ENCODE measurements at regions not wholly inside any gene's neighbourhood (a gene's known extent, or its start where the extent isn't known, plus 50 kb on each side); places are given as distances from the start of the nearest gene placed in this dataset.

DNA sequence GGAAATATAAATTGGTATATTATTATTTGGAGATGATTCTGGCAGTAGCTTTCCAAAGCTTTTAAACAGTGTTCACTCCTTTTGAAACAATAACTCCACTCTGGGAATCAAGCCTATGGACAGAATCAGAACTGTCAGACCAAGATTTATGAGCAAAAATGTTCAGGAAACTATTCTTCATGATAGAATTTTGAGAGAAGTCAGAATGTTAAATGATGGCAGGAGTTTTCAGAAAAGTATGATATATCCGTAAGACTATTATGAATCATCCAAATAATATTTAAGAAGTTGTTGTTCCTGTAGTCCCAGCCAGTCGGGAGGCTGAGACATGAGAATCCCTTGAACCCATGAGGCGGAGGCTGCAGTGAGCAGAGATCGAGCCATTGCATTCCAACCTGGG, 50.5 kb upstream of the ADGRG2 start:
- no peaks in the 10 kb centered on the region for H3K27me3 ChIP-seq (ENCODE audit: insufficient read depth, low read length)

GRCh38 chrX:19174401-19175025, 52.2 kb upstream of the ADGRG2 start:
- Histone ChIP-seq H3K36me3 (ENCODE audit: insufficient read depth, low read length) (no peaks in the 10 kb centered on the region), H3K27me3 (ENCODE audit: insufficient read depth, low read length) (no peaks in the 10 kb centered on the region), H3K79me2 (ENCODE audit: insufficient read depth, low read length) (no peaks in the 10 kb centered on the region), H3K4me3 (ENCODE audit: insufficient read depth, low read length) (no peak overlapping the region), H3K4me2 (ENCODE audit: insufficient read depth, low read length) (no peak overlapping the region), H4K20me1 (ENCODE audit: insufficient read depth, low read length) (no peaks in the 10 kb centered on the region), H3K9me3 (ENCODE audit: low read depth, low read length) (no peaks in the 10 kb centered on the region), H3K27ac (ENCODE audit: low read depth, low read length) (no peak overlapping the region), H3K4me1 (ENCODE audit: insufficient read depth, low read length) (peaks cover 7% of the 10 kb centered on the region), H2AFZ (ENCODE audit: low read length) (peak overlapping the region; percentile 51)
- DNase-seq (ENCODE audit: insufficient read length, low spot score, missing footprints), result peak; percentile 80
- TF ChIP-seq, protein P1, sequence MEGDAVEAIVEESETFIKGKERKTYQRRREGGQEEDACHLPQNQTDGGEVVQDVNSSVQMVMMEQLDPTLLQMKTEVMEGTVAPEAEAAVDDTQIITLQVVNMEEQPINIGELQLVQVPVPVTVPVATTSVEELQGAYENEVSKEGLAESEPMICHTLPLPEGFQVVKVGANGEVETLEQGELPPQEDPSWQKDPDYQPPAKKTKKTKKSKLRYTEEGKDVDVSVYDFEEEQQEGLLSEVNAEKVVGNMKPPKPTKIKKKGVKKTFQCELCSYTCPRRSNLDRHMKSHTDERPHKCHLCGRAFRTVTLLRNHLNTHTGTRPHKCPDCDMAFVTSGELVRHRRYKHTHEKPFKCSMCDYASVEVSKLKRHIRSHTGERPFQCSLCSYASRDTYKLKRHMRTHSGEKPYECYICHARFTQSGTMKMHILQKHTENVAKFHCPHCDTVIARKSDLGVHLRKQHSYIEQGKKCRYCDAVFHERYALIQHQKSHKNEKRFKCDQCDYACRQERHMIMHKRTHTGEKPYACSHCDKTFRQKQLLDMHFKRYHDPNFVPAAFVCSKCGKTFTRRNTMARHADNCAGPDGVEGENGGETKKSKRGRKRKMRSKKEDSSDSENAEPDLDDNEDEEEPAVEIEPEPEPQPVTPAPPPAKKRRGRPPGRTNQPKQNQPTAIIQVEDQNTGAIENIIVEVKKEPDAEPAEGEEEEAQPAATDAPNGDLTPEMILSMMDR (IDR thresholded peaks at IDR 0.05; ENCODE audit: extremely low read depth, low read depth, low read length), result no peak

More for the DNA sequence above, 50.5 kb upstream of the ADGRG2 start:
- H2AFZ ChIP-seq (ENCODE audit: low read length), result no peak overlapping the region
- no peaks in the 10 kb centered on the region for H3K36me3 ChIP-seq (ENCODE audit: insufficient read depth, low read length)
- no peak overlapping the region for H3K4me3 ChIP-seq (ENCODE audit: insufficient read depth, low read length)
- no peak overlapping the region for H3K27ac ChIP-seq (ENCODE audit: low read depth, low read length)
- TF ChIP-seq, protein P1 (IDR thresholded peaks at IDR 0.05; ENCODE audit: extremely low read depth, low read depth, low read length), result no peak
- DNase-seq (ENCODE audit: insufficient read length, low spot score, missing footprints), result peak; percentile 64
- H4K20me1 ChIP-seq (ENCODE audit: insufficient read depth, low read length), result no peaks in the 10 kb centered on the region
- H3K4me1 ChIP-seq (ENCODE audit: insufficient read depth, low read length), result peaks cover 7% of the 10 kb centered on the region
- no peaks in the 10 kb centered on the region for H3K79me2 ChIP-seq (ENCODE audit: insufficient read depth, low read length)
- no peak overlapping the region for H3K4me2 ChIP-seq (ENCODE audit: insufficient read depth, low read length)
- no peaks in the 10 kb centered on the region for H3K9me3 ChIP-seq (ENCODE audit: low read depth, low read length)

- no peak overlapping the region for H3K4me2 ChIP-seq (ENCODE audit: insufficient read depth, low read length)
- no peaks in the 10 kb centered on the region for H4K20me1 ChIP-seq (ENCODE audit: insufficient read depth, low read length)
- TF ChIP-seq, protein P1 (IDR thresholded peaks at IDR 0.05; ENCODE audit: extremely low read depth, low read depth, low read length), result no peak
- no peak for DNase-seq (ENCODE audit: insufficient read length, low spot score, missing footprints)
- no peaks in the 10 kb centered on the region for H3K9me3 ChIP-seq (ENCODE audit: low read depth, low read length)
- H3K4me1 ChIP-seq (ENCODE audit: insufficient read depth, low read length), result peaks cover 7% of the 10 kb centered on the region
- H3K79me2 ChIP-seq (ENCODE audit: insufficient read depth, low read length), result no peaks in the 10 kb centered on the region
- no peak overlapping the region for H3K4me3 ChIP-seq (ENCODE audit: insufficient read depth, low read length)
- H3K27ac ChIP-seq (ENCODE audit: low read depth, low read length), result no peak overlapping the region
- H3K36me3 ChIP-seq (ENCODE audit: insufficient read depth, low read length), result no peaks in the 10 kb centered on the region
- no peaks in the 10 kb centered on the region for H3K27me3 ChIP-seq (ENCODE audit: insufficient read depth, low read length)
- H2AFZ ChIP-seq (ENCODE audit: low read length), result no peak overlapping the region
Measured at GRCh38 chrX:19176901-19177630, 54.8 kb upstream of the ADGRG2 start.

- Histone ChIP-seq H4K20me1 (ENCODE audit: insufficient read depth, low read length) (no peaks in the 10 kb centered on the region), H3K27me3 (ENCODE audit: insufficient read depth, low read length) (no peaks in the 10 kb centered on the region), H3K9me3 (ENCODE audit: low read depth, low read length) (no peaks in the 10 kb centered on the region), H3K27ac (ENCODE audit: low read depth, low read length) (no peak overlapping the region), H3K4me3 (ENCODE audit: insufficient read depth, low read length) (no peak overlapping the region), H3K4me2 (ENCODE audit: insufficient read depth, low read length) (no peak overlapping the region), H3K36me3 (ENCODE audit: insufficient read depth, low read length) (no peaks in the 10 kb centered on the region), H2AFZ (ENCODE audit: low read length) (no peak overlapping the region), H3K79me2 (ENCODE audit: insufficient read depth, low read length) (no peaks in the 10 kb centered on the region), H3K4me1 (ENCODE audit: insufficient read depth, low read length) (peaks cover 7% of the 10 kb centered on the region)
- DNase-seq (ENCODE audit: insufficient read length, low spot score, missing footprints), result no peak
- TF ChIP-seq, protein P1 (IDR thresholded peaks at IDR 0.05; ENCODE audit: extremely low read depth, low read depth, low read length), result no peak
Measured at GRCh38 chrX:19177721-19178120, 55.5 kb upstream of the ADGRG2 start.

Measured in osteoblast (primary cell).